DMS 273 (cell line): ENCODE measurements at regions not wholly inside any gene's neighbourhood (a gene's known extent, or its start where the extent isn't known, plus 50 kb on each side); places are given as distances from the start of the nearest gene placed in this dataset.
"Not testable (repeated sequence)": the region's sequence is repeated elsewhere in the genome, so short reads cannot be mapped to it uniquely, and the experiment has no call there.

ENCODE experiments used
- DNase-seq: peaks from one replicate; lab custom pipeline; 2025; ENCODE audit not compliant: unreplicated experiment; lab: John Stamatoyannopoulos, UW

DNA sequence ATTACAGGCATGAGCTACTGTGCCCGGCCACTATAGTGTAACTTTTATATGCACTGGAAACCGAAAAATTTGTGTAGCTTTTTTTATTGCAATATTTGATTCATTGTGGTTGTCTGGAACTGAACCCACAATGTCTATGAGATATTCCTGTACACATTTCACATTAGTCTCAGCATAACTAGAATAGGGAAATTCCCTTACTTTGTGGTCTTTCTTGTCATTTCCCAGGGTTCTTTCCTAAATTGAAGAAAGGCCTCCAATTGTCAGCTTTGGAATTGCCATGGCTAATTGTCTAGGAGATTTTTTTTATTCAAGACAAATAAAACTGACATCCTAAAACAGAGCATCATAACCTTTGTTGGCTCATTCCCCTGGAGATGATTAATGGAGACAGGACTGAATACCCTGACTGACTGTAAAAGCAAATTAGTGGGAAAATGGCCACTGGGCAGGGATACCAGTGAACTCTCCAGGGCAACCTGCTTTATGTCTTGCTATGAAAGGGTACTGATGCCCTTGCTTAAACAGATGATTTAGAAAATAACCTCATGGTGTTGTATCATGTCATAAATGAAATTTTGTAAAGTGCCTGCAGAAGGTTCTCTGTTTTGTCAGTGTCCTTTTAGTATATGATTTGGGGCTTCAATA, 576.9 kb downstream of the RFPL4B start:
- no peak for DNase-seq

DNA sequence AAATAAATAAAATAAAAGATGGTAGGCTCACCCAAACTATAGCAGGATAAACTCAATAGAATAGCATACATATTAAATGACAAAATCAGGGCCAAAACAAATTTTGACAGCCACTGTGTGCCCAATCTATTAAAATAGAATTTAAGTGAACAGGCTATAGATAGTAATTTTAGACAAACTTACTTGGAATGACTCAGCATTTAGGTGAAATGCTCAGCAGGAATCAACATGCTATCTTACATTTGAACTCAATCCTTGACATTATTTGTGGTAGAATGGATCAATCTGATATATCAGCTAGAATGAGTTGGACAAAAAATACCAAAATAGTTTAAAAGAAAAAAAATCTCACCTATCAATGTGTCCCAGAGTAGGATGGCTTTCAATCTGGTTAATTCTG, 578.6 kb downstream of the RFPL4B start:
- DNase-seq: no peak

DNA sequence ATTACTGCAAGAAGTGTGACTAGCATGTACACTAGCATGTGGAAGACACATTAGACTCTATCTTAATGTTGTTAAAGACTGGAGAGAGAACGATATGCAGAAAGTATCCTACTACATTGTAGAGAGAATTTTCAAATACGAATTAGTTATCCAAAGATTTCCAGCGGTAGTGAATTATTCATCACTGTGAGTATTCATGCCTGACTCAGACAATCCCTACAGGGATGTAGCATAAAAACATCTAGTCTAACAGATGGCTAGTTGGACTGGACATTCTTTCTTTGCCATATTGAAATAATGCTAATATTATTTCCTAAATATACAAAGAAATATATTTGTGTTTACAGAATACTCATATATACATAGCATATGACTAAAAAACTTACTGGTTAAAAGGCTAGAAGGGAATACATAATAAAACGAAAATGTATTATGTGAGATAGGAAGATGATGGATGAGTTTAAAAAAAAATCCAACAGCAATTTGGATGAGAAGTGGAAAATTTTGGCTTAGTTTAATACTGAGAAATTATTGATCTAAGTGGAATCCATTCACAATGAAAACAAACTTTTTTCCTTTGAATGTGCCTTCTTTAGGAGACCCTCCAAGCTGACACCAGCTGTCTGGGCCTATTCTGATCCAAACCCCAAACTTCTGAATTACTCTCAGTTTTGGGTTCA, 580.7 kb downstream of the RFPL4B start:
- peak; percentile 2 for DNase-seq

DNA sequence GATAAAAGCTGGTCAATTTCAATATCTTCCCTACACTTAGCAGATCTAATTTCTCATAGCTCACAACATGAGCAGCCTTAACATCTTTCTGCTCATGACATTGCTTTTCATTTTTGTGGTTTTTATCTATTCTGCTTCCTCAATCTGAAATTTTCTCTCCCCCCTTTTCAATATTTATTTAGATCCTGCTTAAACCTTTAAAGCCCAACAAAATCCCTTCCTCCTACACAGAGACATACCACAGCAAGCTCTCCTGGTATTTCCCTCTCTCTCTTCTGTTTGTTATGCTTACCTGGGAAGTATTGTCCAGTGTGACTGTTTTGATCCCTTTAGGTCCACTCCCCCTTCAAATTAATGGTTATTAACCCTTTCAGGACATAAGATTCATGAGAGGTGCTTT, 582.5 kb downstream of the RFPL4B start:
- DNase-seq: no peak

DNA sequence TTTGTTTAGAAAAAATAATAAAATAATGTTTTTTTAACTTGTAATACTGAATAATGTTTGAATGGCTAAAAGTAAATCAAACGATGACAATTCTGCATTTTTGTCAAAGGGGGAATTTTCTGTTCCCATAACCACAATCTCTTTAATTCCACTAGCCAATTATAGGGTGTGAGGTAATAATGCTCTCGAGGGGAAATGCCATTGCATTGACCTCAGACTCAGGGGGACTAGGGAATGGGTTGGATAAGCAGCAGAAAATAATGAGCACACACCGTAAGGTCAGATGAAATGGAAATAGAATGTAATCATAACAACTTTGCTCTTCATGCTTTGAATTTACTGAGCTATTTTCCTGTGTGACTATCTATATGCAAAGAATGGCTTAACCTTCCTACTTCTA, 584.7 kb downstream of the RFPL4B start:
- DNase-seq: no peak

DNA sequence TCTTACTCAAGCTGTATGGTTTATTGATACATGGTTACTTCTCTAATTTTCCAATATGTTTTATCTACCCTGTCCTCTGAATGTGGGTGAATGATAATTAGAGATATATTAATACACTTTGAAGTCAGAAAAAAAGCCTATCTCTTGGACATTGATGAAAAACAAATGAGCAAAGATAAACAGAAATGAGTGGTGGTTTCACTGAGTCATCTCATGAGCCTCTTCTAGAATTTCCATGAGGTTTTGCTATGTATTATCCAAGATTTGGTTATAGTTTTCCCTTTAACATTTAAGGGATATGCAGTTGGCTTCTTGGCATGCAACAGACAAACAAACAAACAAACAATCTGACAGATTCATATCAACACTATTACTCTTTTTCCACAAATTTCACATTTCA, 586.8 kb downstream of the RFPL4B start:
- DNase-seq: no peak

DNA sequence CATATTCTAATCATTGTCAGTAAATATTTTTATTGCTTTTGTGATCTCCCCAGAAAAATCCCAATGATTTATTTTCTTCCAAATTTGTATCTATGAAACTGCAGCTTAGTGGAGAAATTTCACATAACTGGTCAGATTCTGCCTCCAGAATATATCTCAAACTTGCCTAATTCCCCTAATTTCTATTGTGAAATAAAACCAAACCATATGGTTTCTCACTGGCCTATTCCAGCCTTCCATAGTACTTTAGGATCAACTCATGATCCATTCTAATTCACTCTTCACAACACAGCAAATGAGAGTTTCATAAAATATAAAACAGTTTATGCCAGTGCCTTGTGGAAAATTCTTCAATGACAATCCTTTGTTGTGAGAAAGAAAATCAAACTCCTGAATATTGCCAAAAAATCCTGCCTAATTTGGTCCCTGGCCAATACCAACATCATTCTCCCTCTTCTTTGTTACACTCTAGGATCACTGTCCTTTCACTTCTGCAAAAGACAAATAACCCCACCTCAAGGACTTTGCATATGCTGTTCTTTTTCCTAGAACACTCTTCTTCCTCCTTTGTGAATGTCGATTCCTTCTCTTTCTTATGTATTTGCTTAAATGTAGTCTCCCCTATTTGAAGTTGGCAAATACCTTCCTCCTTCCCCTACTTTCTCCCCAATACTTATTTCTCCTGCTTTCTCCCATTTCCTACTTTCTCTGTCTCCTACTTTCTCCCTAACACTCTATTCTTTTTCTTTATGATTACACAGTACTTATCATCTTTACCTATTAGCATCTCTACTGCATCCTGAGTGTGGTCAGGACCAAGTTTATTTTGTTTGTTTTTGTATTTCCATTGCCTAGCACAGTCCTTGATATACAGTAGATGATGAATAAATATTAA, 587.5 kb downstream of the RFPL4B start:
- DNase-seq: no peak

DNA sequence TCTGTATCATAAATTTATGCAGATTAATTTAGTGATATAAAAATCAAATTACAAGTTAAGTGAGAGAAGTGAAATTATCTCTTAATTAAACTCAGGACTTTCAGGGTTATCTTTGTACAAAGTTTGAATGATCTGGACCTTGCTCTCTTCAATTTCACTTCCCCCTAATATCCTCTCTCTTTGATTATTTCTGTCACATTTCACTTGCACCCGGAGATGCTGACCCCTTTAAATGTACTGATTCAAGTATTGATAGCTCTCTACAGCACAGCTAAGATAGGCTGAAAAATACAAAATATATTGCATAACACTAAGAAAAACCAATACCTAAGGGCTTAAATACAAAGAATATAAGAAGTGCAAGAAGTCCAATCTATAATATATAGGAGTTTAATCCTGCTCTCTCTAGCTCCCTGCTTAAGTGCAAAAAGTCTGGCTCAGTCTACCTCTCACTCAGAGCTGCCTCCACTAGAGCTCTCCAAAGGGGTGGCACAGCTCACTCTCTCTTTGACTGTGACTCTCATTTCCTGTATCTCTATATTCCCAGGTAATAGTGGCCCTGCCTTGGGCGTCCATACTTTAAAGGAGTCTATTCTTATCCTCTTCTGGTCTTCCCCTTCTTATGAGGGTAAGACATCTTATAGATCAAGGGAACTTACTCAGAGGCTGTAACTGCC, 588.4 kb downstream of the RFPL4B start:
- DNase-seq: no peak

DNA sequence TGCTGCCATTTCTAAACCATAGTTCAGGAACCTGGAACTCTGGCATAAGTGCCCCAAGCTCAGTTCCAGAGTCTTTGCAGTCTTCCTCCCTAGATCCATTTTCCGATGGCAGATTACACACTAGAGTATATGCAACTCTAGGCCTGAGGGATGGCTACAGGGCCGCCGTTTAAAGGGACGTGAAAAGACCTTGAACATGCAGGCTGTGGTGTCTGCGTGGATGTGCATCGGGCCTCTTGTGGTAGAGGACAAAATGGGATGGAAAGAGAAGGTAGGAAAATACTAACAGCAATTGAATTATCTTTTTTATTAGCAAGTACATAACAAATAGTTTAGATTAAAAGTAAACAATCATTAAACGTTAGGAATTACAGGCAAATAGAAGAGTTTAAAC, 588.9 kb downstream of the RFPL4B start:
- DNase-seq: no peak

DNA sequence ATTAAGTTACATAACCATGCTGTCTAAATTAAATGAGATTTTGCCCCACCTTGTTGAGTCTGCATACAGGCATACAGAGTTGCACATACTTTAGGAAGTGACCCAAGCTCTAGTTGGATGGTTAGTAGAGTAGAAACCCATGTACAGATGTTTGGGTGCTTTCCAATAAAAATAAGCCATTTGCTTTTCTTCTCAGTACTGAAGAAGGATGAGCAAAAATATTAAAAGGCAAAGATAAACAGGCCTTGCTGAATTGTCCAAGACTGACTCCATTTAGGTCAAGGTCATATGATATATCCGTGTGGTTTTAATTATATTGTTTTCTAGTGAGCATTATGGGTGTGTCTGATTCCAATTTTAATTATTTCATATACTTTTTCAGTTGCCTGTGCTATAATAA, 589.4 kb downstream of the RFPL4B start:
- no peak for DNase-seq

DNA sequence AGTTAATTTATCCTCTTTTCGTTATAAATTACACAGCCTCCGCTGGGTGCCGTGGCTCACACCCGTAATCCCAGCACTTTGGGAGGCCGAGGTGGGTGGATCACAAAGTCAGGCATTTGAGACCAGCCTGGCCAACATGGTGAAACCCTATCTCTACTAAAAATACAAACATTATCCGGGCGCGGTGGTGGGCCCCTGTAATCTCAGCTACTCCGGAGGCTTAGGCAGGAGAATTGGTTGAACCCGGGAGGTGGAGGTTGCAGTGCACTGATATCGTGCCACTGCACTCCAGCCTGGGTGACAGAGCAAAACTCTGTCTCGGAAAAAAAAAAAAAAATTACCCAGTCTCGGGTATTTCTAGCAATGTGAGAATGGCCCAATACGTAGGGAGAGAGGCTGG, 590.6 kb downstream of the RFPL4B start:
- not testable (repeated sequence) for DNase-seq

DNA sequence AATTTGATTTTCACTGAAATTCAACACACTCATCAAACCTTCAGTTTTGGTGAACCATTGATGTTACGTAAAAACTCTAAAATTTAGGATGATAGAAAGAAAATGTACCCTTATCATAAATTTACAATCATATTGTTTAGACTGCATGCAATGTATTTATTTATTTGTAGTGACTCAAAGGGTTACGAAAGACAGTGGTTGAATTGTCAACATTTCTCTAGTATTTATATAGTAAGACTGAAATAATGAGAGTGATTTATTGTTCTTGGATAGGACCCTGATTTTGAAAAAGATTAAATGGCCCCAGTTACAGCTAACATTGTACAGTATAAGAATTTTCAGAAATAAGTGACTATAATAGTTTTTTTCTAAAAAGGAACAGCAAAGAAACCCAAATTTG, 591.5 kb downstream of the RFPL4B start:
- DNase-seq: no peak

DNA sequence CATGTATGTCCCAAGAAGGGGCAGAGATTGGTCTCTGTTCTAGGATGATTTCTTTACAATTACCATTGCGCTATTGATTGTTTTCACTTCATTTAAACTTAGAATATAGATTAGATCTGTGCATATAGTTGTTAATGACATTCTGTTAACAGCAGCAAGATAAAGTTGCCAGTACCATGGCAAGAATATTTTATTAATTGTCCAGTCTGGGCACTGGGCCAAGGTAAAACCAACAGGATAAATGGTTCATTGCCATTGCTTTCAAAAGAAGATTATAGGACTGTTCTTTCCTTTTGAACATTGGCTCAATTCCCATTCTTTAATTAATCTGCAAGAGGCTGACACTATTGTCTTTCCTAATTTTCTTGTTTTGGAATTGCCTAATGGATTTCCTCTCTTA, 592.4 kb downstream of the RFPL4B start:
- DNase-seq: peak; percentile 32

DNA sequence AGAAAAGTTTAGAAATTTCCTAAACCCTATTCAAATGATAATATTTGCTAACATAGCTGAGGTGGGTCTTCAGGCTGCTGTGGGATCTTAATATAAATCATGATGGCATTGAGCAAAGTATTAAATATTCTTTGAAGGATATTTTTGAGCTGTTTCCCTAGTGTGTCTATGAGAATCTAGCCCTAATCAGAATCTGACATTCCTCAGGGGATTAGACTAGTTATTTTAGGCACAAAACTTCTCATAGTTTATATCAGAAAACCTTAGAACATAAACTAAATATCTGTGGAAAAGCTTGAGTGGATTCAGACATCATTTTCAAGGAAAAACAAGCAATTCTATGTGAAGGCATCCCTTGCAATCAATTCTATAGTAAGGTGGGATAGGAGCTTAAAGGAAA, 594.5 kb downstream of the RFPL4B start:
- no peak for DNase-seq

DNA sequence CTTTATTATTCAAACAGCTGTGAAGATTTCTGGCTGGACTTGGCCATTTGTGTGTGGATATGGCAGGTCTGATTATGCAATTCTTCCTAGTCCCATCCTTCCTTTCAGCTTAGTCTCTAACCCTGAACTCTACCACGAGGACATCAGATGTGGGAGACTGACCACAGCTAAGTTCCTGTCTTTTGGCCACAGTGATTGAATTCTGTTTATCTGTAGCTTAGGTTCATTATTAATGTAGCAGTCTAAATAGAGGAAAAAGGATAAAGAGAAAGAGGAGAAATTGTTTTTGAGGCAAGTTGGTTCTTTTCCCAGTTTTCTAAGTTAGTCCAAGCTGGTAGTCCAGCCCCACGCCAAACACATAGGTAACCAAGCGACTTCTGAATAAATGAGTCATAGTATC, 598.9 kb downstream of the RFPL4B start:
- DNase-seq: no peak

DNA sequence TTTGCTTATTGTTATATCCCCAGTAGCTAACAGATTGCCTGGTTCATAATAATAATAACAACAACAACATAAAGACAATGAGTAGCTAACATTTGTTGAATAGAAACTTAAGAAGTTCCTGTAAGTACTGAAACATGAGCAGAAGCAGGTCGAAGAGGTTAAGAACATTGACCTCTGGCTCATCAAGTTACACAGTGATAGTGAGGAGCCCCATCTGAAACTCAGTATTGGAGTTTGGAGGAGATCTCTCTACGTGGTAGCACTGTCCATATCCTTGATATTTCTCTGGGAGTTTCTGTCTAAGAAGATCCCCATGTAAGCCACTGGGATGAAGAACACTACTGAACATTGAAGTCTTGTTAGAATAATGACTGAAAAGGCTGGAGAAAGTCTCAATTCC, 600.4 kb downstream of the RFPL4B start:
- no peak for DNase-seq

DNA sequence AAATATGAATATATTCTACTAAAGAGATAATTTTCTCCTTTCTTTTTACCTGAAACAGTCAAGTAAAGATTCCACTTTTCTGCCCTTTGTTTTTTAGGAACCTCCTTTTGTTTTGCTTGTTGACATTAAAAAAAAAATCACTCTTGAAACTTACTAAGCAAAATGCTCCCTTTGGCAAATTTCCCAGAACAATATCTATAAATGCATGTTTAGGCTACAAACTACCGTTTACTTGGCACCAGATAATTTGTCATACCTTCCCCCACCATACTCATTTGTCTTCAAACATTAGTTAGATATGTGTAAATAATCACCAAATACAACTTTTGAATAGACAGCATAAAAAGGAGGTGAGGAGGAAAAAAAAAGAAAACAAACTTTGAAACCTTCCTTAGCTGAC, 604.7 kb downstream of the RFPL4B start:
- no peak for DNase-seq

DNA sequence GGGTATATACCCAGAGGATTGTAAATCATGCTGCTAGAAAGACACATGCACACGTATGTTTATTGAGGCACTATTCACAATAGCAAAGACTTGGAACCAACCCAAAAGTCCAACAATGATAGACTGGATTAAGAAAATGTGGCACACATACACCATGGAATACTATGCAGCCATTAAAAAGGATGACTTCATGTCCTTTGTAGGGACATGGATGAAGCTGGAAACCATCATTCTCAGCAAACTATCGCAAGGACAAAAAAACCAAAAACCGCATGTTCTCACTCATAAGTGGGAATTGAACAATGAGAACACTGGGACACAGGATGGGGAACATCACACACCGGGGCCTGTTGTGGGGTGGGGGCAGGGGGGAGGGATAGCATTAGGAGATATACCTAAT, 608.6 kb downstream of the RFPL4B start:
- not testable (repeated sequence) for DNase-seq

DNA sequence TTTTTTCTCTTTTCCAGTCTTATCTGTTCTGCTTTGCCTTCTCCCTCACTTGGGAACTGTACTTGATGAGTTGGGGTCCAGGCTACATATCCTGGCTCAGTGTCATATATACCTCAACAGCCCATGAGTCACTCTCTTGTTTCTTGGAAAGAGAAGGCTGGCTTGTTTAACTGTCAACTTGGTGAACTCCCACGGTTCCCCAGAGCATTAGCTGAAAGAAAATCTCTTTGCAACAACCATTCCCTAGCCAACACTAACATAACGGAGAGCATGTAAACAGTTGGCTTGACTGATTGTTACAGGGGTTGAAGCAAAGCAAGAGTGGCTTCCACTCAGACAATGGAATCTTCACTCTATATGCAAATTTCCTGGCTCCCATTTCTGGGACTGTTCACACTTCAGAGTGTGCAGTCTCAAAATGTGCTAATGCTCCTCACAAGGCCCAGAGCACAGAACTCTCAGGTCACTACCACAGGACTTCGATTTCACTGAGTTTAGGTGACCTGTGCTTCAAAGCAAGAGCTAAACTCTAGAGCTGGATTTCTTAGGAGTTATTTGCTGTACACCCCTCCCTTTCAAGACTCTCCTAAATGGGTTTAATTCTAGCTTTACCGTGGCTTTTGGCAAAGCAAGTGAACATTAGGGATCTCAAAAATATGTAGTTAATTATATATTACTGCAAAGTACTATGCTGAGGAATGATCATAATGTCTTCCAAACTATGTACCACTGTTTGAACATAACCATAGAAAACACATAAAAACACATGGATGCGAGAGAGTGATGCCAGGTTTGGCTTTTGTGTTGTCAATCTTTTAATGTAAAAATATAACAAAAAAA, 609.8 kb downstream of the RFPL4B start:
- peak; percentile 2 for DNase-seq

DNA sequence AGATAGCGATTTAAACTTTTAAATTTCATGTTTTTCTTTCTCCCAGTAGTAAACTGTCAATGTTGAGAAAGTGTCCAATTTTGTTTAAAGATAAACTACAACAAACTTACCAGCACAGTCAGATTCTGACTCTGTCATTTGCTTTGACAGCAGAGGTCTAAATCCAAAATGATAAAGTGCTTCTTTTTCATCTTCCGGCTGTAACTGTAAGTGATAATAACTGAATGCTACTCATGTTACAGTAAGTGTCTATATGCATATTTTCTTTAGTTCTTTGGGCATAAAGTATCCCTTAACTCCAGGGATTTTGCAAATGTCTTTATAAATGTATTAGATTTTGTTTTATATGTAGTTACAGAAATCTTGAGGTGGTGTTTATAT, 610.4 kb downstream of the RFPL4B start:
- DNase-seq: no peak

DNA sequence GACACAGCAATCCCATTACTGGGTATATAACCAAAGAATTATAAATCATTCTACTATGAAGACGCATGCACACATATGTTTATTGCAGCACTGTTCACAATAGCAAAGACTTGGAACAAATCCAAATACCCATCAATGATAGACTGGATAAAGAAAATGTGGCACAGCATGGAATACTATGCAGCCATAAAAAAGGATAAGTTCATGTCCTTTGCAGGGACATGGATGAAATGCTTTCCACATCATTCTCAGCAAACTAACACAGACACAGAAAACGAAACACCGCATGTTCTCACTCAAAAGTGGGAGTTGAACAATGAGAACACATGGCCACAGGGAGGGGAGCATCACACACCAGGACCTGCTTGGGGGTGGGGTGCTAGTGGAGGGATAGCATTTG, 613.0 kb downstream of the RFPL4B start:
- DNase-seq: not testable (repeated sequence)
